C4-2B (cell line): ENCODE measurements at regions not wholly inside any gene's neighbourhood (a gene's known extent, or its start where the extent isn't known, plus 50 kb on each side); places are given as distances from the start of the nearest gene placed in this dataset.

ENCODE experiments used
- ZFX ChIP-seq: fragments of 450-650 bp; IDR thresholded peaks from 2 replicates; pipeline ENCODE4 v1.6.1; 2017
- TF ChIP-seq, protein P1 (sequence below): fragments of 450-650 bp; conservative IDR thresholded peaks from 2 replicates; pipeline ENCODE4 v1.5.1; 2017; ENCODE audit warnings: mild to moderate bottlenecking

DNA sequence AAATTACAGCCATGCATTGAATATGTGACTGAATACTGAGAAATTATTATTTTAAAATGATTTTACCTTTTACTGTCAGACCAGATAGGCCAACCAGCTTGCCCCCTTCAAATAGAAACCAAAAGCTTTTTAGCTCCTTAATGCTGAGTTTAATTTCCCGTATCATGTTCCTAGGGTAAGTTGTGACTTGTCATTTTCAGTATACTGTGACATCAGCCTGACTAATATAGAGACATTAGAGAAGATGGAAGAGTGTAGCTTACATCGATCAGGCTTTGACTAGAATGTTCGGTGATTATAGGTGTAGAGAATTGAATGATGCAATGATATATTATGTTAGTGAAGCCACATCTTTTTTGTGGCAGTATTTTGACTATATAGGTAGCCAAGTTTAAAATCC is 50.6 kb upstream of the ZEB2 start:
- TF ChIP-seq, protein P1, sequence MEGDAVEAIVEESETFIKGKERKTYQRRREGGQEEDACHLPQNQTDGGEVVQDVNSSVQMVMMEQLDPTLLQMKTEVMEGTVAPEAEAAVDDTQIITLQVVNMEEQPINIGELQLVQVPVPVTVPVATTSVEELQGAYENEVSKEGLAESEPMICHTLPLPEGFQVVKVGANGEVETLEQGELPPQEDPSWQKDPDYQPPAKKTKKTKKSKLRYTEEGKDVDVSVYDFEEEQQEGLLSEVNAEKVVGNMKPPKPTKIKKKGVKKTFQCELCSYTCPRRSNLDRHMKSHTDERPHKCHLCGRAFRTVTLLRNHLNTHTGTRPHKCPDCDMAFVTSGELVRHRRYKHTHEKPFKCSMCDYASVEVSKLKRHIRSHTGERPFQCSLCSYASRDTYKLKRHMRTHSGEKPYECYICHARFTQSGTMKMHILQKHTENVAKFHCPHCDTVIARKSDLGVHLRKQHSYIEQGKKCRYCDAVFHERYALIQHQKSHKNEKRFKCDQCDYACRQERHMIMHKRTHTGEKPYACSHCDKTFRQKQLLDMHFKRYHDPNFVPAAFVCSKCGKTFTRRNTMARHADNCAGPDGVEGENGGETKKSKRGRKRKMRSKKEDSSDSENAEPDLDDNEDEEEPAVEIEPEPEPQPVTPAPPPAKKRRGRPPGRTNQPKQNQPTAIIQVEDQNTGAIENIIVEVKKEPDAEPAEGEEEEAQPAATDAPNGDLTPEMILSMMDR = no peak
- TF ChIP-seq ZFX = no peak
